Kidney epithelial cell (primary cell): ENCODE measurements at regions not wholly inside any gene's neighbourhood (a gene's known extent, or its start where the extent isn't known, plus 50 kb on each side); places are given as distances from the start of the nearest gene placed in this dataset.

Experiments used
- DNase-seq: peaks from one replicate; pipeline ENCODE4 v3.0.0-alpha.2; 2010; ENCODE audit warnings: low read depth
- H3K27me3 ChIP-seq: 2 replicates; pipeline ENCODE4 v1.6.0; 2011; ENCODE audit warnings: low read length; ENCODE audit not compliant: control insufficient read depth, insufficient read depth
- H3K36me3 ChIP-seq: 2 replicates; pipeline ENCODE4 v1.5.1; 2011; ENCODE audit warnings: low read length; ENCODE audit not compliant: control insufficient read depth, insufficient read depth
- H3K4me3 ChIP-seq: 2 replicates; pipeline ENCODE4 v1.5.1; 2011; ENCODE audit warnings: low read depth, mild to moderate bottlenecking, control low read depth, low read length
- TF ChIP-seq, protein P1 (sequence below): IDR thresholded peaks from 2 replicates; pipeline ENCODE4 v1.5.1; 2011; ENCODE audit warnings: mild to moderate bottlenecking, moderate library complexity, low read length, control low read depth, inconsistent platforms; ENCODE audit not compliant: insufficient read depth, poor library complexity, severe bottlenecking

DNA sequence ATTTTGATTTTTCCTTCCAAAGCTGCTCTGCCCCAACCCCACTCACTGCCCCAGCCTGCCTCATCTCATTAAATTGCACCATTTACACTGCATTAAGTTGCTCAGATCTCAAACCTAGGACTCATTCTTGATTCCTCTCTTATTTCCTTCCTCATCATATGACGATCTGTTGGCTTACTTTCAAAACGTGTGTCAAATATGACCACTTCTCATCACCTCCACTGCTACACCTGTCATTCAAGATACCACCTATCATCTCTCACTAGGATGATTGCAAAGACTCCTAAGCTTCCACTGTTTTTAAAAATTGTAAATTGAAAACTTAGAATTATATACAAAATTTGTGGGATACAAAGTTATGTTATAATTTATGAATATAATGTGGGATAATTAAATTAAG is 147.1 kb downstream of the DCK start:
- no peaks in the 10 kb centered on the region for H3K36me3 ChIP-seq
- no peak for DNase-seq
- H3K4me3 ChIP-seq: no peak overlapping the region
- TF ChIP-seq, protein P1, sequence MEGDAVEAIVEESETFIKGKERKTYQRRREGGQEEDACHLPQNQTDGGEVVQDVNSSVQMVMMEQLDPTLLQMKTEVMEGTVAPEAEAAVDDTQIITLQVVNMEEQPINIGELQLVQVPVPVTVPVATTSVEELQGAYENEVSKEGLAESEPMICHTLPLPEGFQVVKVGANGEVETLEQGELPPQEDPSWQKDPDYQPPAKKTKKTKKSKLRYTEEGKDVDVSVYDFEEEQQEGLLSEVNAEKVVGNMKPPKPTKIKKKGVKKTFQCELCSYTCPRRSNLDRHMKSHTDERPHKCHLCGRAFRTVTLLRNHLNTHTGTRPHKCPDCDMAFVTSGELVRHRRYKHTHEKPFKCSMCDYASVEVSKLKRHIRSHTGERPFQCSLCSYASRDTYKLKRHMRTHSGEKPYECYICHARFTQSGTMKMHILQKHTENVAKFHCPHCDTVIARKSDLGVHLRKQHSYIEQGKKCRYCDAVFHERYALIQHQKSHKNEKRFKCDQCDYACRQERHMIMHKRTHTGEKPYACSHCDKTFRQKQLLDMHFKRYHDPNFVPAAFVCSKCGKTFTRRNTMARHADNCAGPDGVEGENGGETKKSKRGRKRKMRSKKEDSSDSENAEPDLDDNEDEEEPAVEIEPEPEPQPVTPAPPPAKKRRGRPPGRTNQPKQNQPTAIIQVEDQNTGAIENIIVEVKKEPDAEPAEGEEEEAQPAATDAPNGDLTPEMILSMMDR: no peak
- no peaks in the 10 kb centered on the region for H3K27me3 ChIP-seq

GRCh38 chr4:71141125-71141524 is 147.7 kb downstream of the DCK start:
- TF ChIP-seq, protein P1: no peak
- H3K36me3 ChIP-seq: no peaks in the 10 kb centered on the region
- no peaks in the 10 kb centered on the region for H3K27me3 ChIP-seq
- H3K4me3 ChIP-seq: no peak overlapping the region
- no peak for DNase-seq

GRCh38 chr4:71147261-71147660 is 153.8 kb downstream of the DCK start:
- TF ChIP-seq, protein P1: no peak
- H3K27me3 ChIP-seq: no peaks in the 10 kb centered on the region
- no peaks in the 10 kb centered on the region for H3K36me3 ChIP-seq
- H3K4me3 ChIP-seq: no peak overlapping the region
- DNase-seq: no peak

- Histone ChIP-seq H3K4me3 (no peak overlapping the region), H3K36me3 (no peaks in the 10 kb centered on the region), H3K27me3 (no peaks in the 10 kb centered on the region)
- no peak for DNase-seq
- TF ChIP-seq, protein P1: no peak
Observed at GRCh38 chr4:71148545-71148944, 155.1 kb downstream of the DCK start.

GRCh38 chr4:71151054-71151453 is 157.6 kb downstream of the DCK start:
- Histone ChIP-seq H3K27me3 (no peaks in the 10 kb centered on the region), H3K4me3 (no peak overlapping the region), H3K36me3 (no peaks in the 10 kb centered on the region)
- DNase-seq: no peak
- TF ChIP-seq, protein P1: no peak

GRCh38 chr4:71156616-71157015 is 163.2 kb downstream of the DCK start:
- TF ChIP-seq, protein P1: no peak
- Histone ChIP-seq H3K27me3 (no peaks in the 10 kb centered on the region), H3K4me3 (no peak overlapping the region), H3K36me3 (no peaks in the 10 kb centered on the region)
- no peak for DNase-seq
